Thoracic aorta (tissue), 2 donors: ENCODE measurements at regions not wholly inside any gene's neighbourhood (a gene's known extent, or its start where the extent isn't known, plus 50 kb on each side); places are given as distances from the start of the nearest gene placed in this dataset.

Experiments used
- ATAC-seq: fragments of 150-250 bp; one replicate; pipeline ENCODE4 v1.8.0; 2017; ENCODE audit warnings: low read depth; ENCODE audit not compliant: insufficient number of reproducible peaks, low FRiP score
- DNase-seq: peaks from one replicate; pipeline ENCODE4 v3.0.0-alpha.2; 2020; ENCODE audit warnings: low spot score
- H3K27ac ChIP-seq, 2 donors: fragments of 200-600 bp; sonication (generic); 1 replicate in 1 of 2; 2 replicates in 1 of 2; pipeline ENCODE4 v1.5.1; 2016; ENCODE audit warnings: mild to moderate bottlenecking in 2 of 2, moderate library complexity in 2 of 2
- H3K27me3 ChIP-seq: fragments of 200-600 bp; sonication (generic); replicated peaks from 2 replicates; pipeline ENCODE4 v1.6.0; 2016; ENCODE audit warnings: mild to moderate bottlenecking; ENCODE audit not compliant: insufficient read depth
- H3K36me3 ChIP-seq: fragments of 200-600 bp; sonication (generic); one replicate; pipeline ENCODE4 v1.5.1; 2016
- H3K4me1 ChIP-seq, 2 donors: fragments of 200-600 bp; sonication (generic); 1 replicate in 1 of 2; 2 replicates in 1 of 2; pipeline versions ENCODE4 v1.5.1 to v1.6.0; 2016; ENCODE audit warnings: low read depth in 2 of 2, mild to moderate bottlenecking in 1 of 2; ENCODE audit not compliant: control insufficient read depth in 1 of 2
- H3K4me3 ChIP-seq: fragments of 200-600 bp; sonication (generic); 2 replicates; pipeline ENCODE4 v1.5.1; 2016; ENCODE audit warnings: mild to moderate bottlenecking
- H3K9me3 ChIP-seq: fragments of 200-600 bp; sonication (generic); 2 replicates; pipeline ENCODE4 v1.5.1; 2016
- CTCF ChIP-seq: fragments of 200-600 bp; sonication (generic); IDR thresholded peaks from one replicate; pipeline ENCODE4 v1.5.1; 2019; ENCODE audit warnings: antibody characterized with exemption

- Histone ChIP-seq H3K4me1 (no peaks in the 10 kb centered on the region), H3K27me3 (no peaks in the 10 kb centered on the region), H3K36me3 (no peaks in the 10 kb centered on the region), H3K27ac (no peak overlapping the region), H3K9me3 (no peaks in the 10 kb centered on the region), H3K4me3 (no peak overlapping the region)
- ATAC-seq (no peak), DNase-seq (no peak)
- no peak for TF ChIP-seq CTCF
These were observed 1231.6 kb upstream of the CELF2 start for GRCh38 chr10:9786101-9786500.

GRCh38 chr10:9786576-9786975 lies 1231.1 kb upstream of the CELF2 start:
- no peak overlapping the region for H3K4me3 ChIP-seq
- H3K36me3 ChIP-seq, result no peaks in the 10 kb centered on the region
- H3K4me1 ChIP-seq, result no peaks in the 10 kb centered on the region
- no peak for TF ChIP-seq CTCF
- ATAC-seq (no peak), DNase-seq (no peak)
- no peaks in the 10 kb centered on the region for H3K9me3 ChIP-seq
- H3K27me3 ChIP-seq, result no peaks in the 10 kb centered on the region
- H3K27ac ChIP-seq, result no peak overlapping the region

- DNase-seq (no peak), ATAC-seq (no peak)
- no peaks in the 10 kb centered on the region for H3K27me3 ChIP-seq
- H3K4me3 ChIP-seq, result no peak overlapping the region
- no peaks in the 10 kb centered on the region for H3K4me1 ChIP-seq
- no peak for TF ChIP-seq CTCF
- H3K36me3 ChIP-seq, result no peaks in the 10 kb centered on the region
- H3K27ac ChIP-seq, result no peak overlapping the region
- no peaks in the 10 kb centered on the region for H3K9me3 ChIP-seq
These were observed 1227.7 kb upstream of the CELF2 start for GRCh38 chr10:9789996-9790395.

- no peaks in the 10 kb centered on the region for H3K9me3 ChIP-seq
- peaks cover 0 to 6% of the 10 kb centered on the region in 2 donors for H3K4me1 ChIP-seq
- DNase-seq, result no peak
- ATAC-seq, result no peak
- no peak overlapping the region for H3K4me3 ChIP-seq
- no peak overlapping the region for H3K27ac ChIP-seq
- no peak for TF ChIP-seq CTCF
- no peaks in the 10 kb centered on the region for H3K36me3 ChIP-seq
- no peaks in the 10 kb centered on the region for H3K27me3 ChIP-seq
These were observed 1225.5 kb upstream of the CELF2 start for GRCh38 chr10:9792181-9792580.

- H3K4me1 ChIP-seq, result peaks cover 0 to 6% of the 10 kb centered on the region in 2 donors
- no peak for ATAC-seq
- no peak overlapping the region for H3K4me3 ChIP-seq
- DNase-seq, result no peak
- no peak for TF ChIP-seq CTCF
- H3K36me3 ChIP-seq, result no peaks in the 10 kb centered on the region
- H3K9me3 ChIP-seq, result no peaks in the 10 kb centered on the region
- H3K27me3 ChIP-seq, result no peaks in the 10 kb centered on the region
- H3K27ac ChIP-seq, result no peak overlapping the region
These were observed 1221.1 kb upstream of the CELF2 start for GRCh38 chr10:9796564-9796963.
